AG09319 (cell line): ENCODE measurements at regions not wholly inside any gene's neighbourhood (a gene's known extent, or its start where the extent isn't known, plus 50 kb on each side); places are given as distances from the start of the nearest gene placed in this dataset.

Experiments
- DNase-seq: peaks from one replicate; pipeline ENCODE4 v3.0.0-alpha.2; 2010; ENCODE audit warnings: low read depth; ENCODE audit errors: extremely low read depth
- CTCF ChIP-seq: IDR thresholded peaks from 2 replicates; pipeline ENCODE4 v1.5.1; 2011; ENCODE audit warnings: low read depth, mild to moderate bottlenecking, inconsistent platforms, low read length, moderate library complexity

- DNase-seq, result no peak
- no peak for TF ChIP-seq CTCF
These were observed 229.9 kb downstream of the PTPRU start for GRCh38 chr1:29466258-29466657.

- no peak for DNase-seq
- TF ChIP-seq CTCF, result no peak
These were observed 229.4 kb downstream of the PTPRU start for GRCh38 chr1:29465755-29466154.

GRCh38 chr1:29462096-29462495 is 225.8 kb downstream of the PTPRU start:
- DNase-seq, result no peak
- TF ChIP-seq CTCF, result no peak

DNA sequence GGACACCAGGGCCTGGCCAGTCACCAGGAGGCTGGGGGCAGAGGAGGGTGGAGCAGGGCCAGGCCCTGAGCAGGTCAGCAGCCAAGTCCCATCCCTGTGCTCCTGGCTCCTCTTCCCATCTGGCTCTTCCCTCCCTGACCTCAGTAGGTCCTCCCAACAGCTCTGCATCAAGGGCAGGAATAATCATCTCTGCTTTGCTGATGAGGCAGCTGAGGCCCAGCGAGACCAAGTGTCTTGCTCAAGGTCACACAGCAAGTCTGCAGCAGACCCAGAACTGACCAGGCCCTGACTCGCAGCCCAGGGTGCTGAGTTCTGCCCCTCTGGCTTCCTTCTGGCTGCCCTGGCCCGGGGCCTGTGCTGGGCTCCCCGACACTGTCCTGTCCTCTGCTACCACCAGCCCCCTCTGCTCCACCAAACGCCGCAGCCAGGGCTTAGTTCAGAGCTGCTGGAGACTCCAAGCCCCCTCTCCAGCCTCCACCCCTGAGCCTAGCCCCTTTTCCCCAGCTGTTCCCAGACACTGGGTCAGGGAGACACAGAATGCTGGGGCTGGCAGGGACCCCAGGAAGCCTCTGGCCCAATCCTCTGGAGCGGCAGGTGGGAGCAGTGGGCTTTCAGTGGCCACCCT is 224.9 kb downstream of the PTPRU start:
- no peak for TF ChIP-seq CTCF
- DNase-seq, result no peak

- no peak for DNase-seq
- no peak for TF ChIP-seq CTCF
These were observed 224.4 kb downstream of the PTPRU start for GRCh38 chr1:29460694-29461093.

DNA sequence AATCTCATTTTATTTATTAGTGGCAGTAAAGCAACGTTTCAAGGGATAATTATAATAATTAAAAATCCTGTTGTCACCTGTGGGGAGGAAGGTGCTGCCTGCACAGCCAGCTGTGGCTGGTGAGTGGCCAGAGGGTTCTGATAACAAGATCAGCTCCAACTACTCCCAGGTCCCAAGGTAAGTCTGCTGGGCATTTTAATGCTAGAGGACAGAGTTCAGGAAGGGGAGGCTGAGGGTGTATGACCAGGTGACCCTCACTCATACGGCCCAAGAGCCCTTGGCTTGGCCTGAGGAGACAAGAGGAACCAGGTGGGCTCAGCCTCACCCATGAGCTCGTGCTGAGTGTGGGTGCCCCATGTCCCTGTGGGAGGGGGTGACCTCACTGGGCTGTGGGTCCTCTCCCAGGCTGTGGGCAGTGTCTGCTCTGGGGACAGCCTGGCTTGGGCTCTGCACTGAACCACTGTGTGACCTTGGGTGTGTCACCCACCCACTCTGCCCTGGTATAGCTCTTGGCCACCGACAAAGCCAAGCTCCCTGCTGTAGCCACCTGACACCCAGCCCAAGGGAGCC is 223.8 kb downstream of the PTPRU start:
- DNase-seq, result no peak
- TF ChIP-seq CTCF, result no peak

GRCh38 chr1:29459620-29459945 is 223.3 kb downstream of the PTPRU start:
- TF ChIP-seq CTCF, result no peak
- DNase-seq, result no peak
